ENCODE measurements at regions not wholly inside any gene's neighbourhood (a gene's known extent, or its start where the extent isn't known, plus 50 kb on each side); places are given as distances from the start of the nearest gene placed in this dataset.

- DNase-seq (ENCODE audit: low spot score), result no peak
Observed at GRCh38 chr17:72208832-72209231, 88.0 kb downstream of the SOX9 start.

- DNase-seq (ENCODE audit: low spot score), result no peak
Observed at GRCh38 chr17:72212041-72212440, 91.2 kb downstream of the SOX9 start.

GRCh38 chr17:72215490-72215889, 94.7 kb downstream of the SOX9 start:
- no peak for DNase-seq (ENCODE audit: low spot score)

- no peak for DNase-seq (ENCODE audit: low spot score)
Observed at GRCh38 chr17:72215928-72216327, 95.1 kb downstream of the SOX9 start.

- no peak for DNase-seq (ENCODE audit: low spot score)
Observed at GRCh38 chr17:72219137-72219823, 98.5 kb downstream of the SOX9 start.

GRCh38 chr17:72219824-72220493, 99.1 kb downstream of the SOX9 start:
- no peak for DNase-seq (ENCODE audit: low spot score)

- no peak for DNase-seq (ENCODE audit: low spot score)
Observed at GRCh38 chr17:72222661-72223380, 102.0 kb downstream of the SOX9 start.

GRCh38 chr17:72223866-72224291, 103.1 kb downstream of the SOX9 start:
- no peak for DNase-seq (ENCODE audit: low spot score)

GRCh38 chr17:72226322-72226721, 105.5 kb downstream of the SOX9 start:
- no peak for DNase-seq (ENCODE audit: low spot score)

GRCh38 chr17:72233986-72234385, 113.2 kb downstream of the SOX9 start:
- DNase-seq (ENCODE audit: low spot score), result no peak

- DNase-seq (ENCODE audit: low spot score), result no peak
Observed at GRCh38 chr17:72234985-72235384, 114.2 kb downstream of the SOX9 start.

GRCh38 chr17:72236980-72237633, 116.3 kb downstream of the SOX9 start:
- no peak for DNase-seq (ENCODE audit: low spot score)

GRCh38 chr17:72238157-72238673, 117.4 kb downstream of the SOX9 start:
- DNase-seq (ENCODE audit: low spot score), result no peak

GRCh38 chr17:72239548-72239947, 118.7 kb downstream of the SOX9 start:
- DNase-seq (ENCODE audit: low spot score), result no peak

GRCh38 chr17:72240333-72240732, 119.5 kb downstream of the SOX9 start:
- DNase-seq (ENCODE audit: low spot score), result no peak

- no peak for DNase-seq (ENCODE audit: low spot score)
Observed at GRCh38 chr17:72244494-72244893, 123.7 kb downstream of the SOX9 start.

- DNase-seq (ENCODE audit: low spot score), result no peak
Observed at GRCh38 chr17:72244956-72245355, 124.1 kb downstream of the SOX9 start.

GRCh38 chr17:72249441-72249840, 128.6 kb downstream of the SOX9 start:
- no peak for DNase-seq (ENCODE audit: low spot score)

- DNase-seq (ENCODE audit: low spot score), result no peak
Observed at GRCh38 chr17:72250206-72250605, 129.4 kb downstream of the SOX9 start.

GRCh38 chr17:72253597-72253996, 132.8 kb downstream of the SOX9 start:
- DNase-seq (ENCODE audit: low spot score), result no peak

- DNase-seq (ENCODE audit: low spot score), result no peak
Observed at GRCh38 chr17:72254808-72255449, 134.1 kb downstream of the SOX9 start.

GRCh38 chr17:72255481-72255880, 134.7 kb downstream of the SOX9 start:
- DNase-seq (ENCODE audit: low spot score), result no peak
